RCC 7860 (cell line): ENCODE measurements at regions not wholly inside any gene's neighbourhood (a gene's known extent, or its start where the extent isn't known, plus 50 kb on each side); places are given as distances from the start of the nearest gene placed in this dataset.

Source experiments
- DNase-seq: peaks from one replicate; pipeline ENCODE4 v3.0.0-alpha.2; 2015; ENCODE audit warnings: low spot score
- FAIRE-seq: peaks from 2 replicates; lab custom pipeline; 2012; peaks lifted over from hg19 to GRCh38; lab: Jason Lieb, UNC

GRCh38 chr2:39534095-39534711, 97.1 kb upstream of the MAP4K3 start:
- DNase-seq (no peak), FAIRE-seq (no peak)

- FAIRE-seq (no peak), DNase-seq (no peak)
Measured at GRCh38 chr2:39535636-39536185, 98.6 kb upstream of the MAP4K3 start.

GRCh38 chr2:39537150-39537549, 100.1 kb upstream of the MAP4K3 start:
- no peak for FAIRE-seq

GRCh38 chr2:39538718-39539117, 101.6 kb upstream of the MAP4K3 start:
- FAIRE-seq = no peak

More at GRCh38 chr2:39537150-39537549, 100.1 kb upstream of the MAP4K3 start:
- no peak for DNase-seq

GRCh38 chr2:39540414-39540813, 103.3 kb upstream of the MAP4K3 start:
- FAIRE-seq (no peak), DNase-seq (no peak)

More at GRCh38 chr2:39538718-39539117, 101.6 kb upstream of the MAP4K3 start:
- DNase-seq = no peak

GRCh38 chr2:39541011-39541930, 104.2 kb upstream of the MAP4K3 start:
- no peak for FAIRE-seq
- DNase-seq = no peak

- FAIRE-seq (no peak), DNase-seq (no peak)
Measured at GRCh38 chr2:39542523-39542922, 105.4 kb upstream of the MAP4K3 start.

GRCh38 chr2:39545957-39546356, 108.9 kb upstream of the MAP4K3 start:
- DNase-seq (no peak), FAIRE-seq (no peak)

GRCh38 chr2:39546409-39546808, 109.3 kb upstream of the MAP4K3 start:
- DNase-seq (no peak), FAIRE-seq (no peak)

GRCh38 chr2:39546937-39547336, 109.9 kb upstream of the MAP4K3 start:
- FAIRE-seq (no peak), DNase-seq (no peak)

GRCh38 chr2:39547811-39548719, 111.0 kb upstream of the MAP4K3 start:
- FAIRE-seq (no peak), DNase-seq (no peak)

- no peak for FAIRE-seq
- no peak for DNase-seq
Measured at GRCh38 chr2:39549000-39549399, 111.9 kb upstream of the MAP4K3 start.

GRCh38 chr2:39549718-39550464, 112.8 kb upstream of the MAP4K3 start:
- FAIRE-seq (no peak), DNase-seq (no peak)

GRCh38 chr2:39550701-39551285, 113.7 kb upstream of the MAP4K3 start:
- DNase-seq (no peak), FAIRE-seq (no peak)

GRCh38 chr2:39558906-39559305, 106.8 kb upstream of the TMEM178A start:
- DNase-seq (no peak), FAIRE-seq (no peak)

GRCh38 chr2:39563572-39563971, 102.1 kb upstream of the TMEM178A start:
- no peak for DNase-seq
- FAIRE-seq = no peak

GRCh38 chr2:39567507-39567906, 98.2 kb upstream of the TMEM178A start:
- FAIRE-seq (no peak), DNase-seq (no peak)

- FAIRE-seq = no peak
- no peak for DNase-seq
Measured at GRCh38 chr2:39568116-39568515, 97.6 kb upstream of the TMEM178A start.

- DNase-seq = peak; percentile 72
- peak; percentile 78 for FAIRE-seq
Measured at GRCh38 chr2:39568561-39569006, 97.1 kb upstream of the TMEM178A start.

GRCh38 chr2:39570130-39570555, 95.6 kb upstream of the TMEM178A start:
- FAIRE-seq (no peak), DNase-seq (no peak)
